ENCODE measurements at regions not wholly inside any gene's neighbourhood (a gene's known extent, or its start where the extent isn't known, plus 50 kb on each side); places are given as distances from the start of the nearest gene placed in this dataset.

GRCh38 chr3:106842151-106842550 is 535.1 kb upstream of the CCDC54 start:
- TF ChIP-seq CTCF (IDR thresholded peaks at IDR 0.05; ENCODE audit: borderline replicate concordance, extremely low read depth, low read length, poor library complexity, severe bottlenecking) = no peak
- TF ChIP-seq EZH2 (IDR thresholded peaks at IDR 0.05; ENCODE audit: borderline replicate concordance, low read depth, low read length, severe bottlenecking) = no peak
